Keratinocyte (primary cell): ENCODE measurements at regions not wholly inside any gene's neighbourhood (a gene's known extent, or its start where the extent isn't known, plus 50 kb on each side); places are given as distances from the start of the nearest gene placed in this dataset.
"Not testable (repeated sequence)": the region's sequence is repeated elsewhere in the genome, so short reads cannot be mapped to it uniquely, and the experiment has no call there.

Experiments
- DNase-seq: peaks from one replicate; pipeline ENCODE4 v3.0.0-alpha.2; 2011; ENCODE audit warnings: low read depth, missing footprints, low spot score
- FAIRE-seq: peaks from 2 replicates; lab custom pipeline; 2011; peaks lifted over from hg19 to GRCh38; lab: Jason Lieb, UNC
- H2AFZ ChIP-seq: 2 replicates; pipeline ENCODE4 v1.6.0; 2012; ENCODE audit warnings: low read length, control low read depth, inconsistent platforms; ENCODE audit not compliant: control insufficient read depth
- H3K27ac ChIP-seq: 2 replicates; pipeline ENCODE4 v1.5.1; 2011; ENCODE audit warnings: low read length; ENCODE audit not compliant: control insufficient read depth, insufficient read depth
- H3K27me3 ChIP-seq: 3 replicates; pipeline ENCODE4 v1.6.0; 2011; ENCODE audit warnings: low read length; ENCODE audit not compliant: control insufficient read depth, insufficient read depth; ENCODE audit errors: extremely low read depth
- H3K36me3 ChIP-seq, 2 experiments: 2 replicates in 1 of 2; 3 replicates in 1 of 2; pipeline ENCODE4 v1.5.1; 2011; ENCODE audit warnings: low read length in 2 of 2, mild to moderate bottlenecking in 1 of 2; ENCODE audit not compliant: control insufficient read depth in 2 of 2, insufficient read depth in 2 of 2; ENCODE audit errors: extremely low read depth in 1 of 2
- H3K4me1 ChIP-seq: 3 replicates; pipeline ENCODE4 v1.5.1; 2011; ENCODE audit warnings: low read length; ENCODE audit not compliant: control insufficient read depth, insufficient read depth; ENCODE audit errors: extremely low read depth
- H3K4me2 ChIP-seq: 3 replicates; pipeline ENCODE4 v1.6.0; 2011; ENCODE audit warnings: low read depth, low read length; ENCODE audit not compliant: control insufficient read depth, insufficient read depth; ENCODE audit errors: extremely low read depth
- H3K4me3 ChIP-seq, 3 experiments: fragments of 200-600 bp in 1 of 3; sonication (generic) in 1 of 3; 2 replicates in 2 of 3; 3 replicates in 1 of 3; pipeline ENCODE4 v1.5.1; 2011 to 2016; ENCODE audit warnings: low read length in 3 of 3, mild to moderate bottlenecking in 3 of 3, control low read depth in 2 of 3, inconsistent platforms in 1 of 3, low read depth in 1 of 3, mixed read lengths in 1 of 3, mixed run types in 1 of 3, moderate library complexity in 1 of 3; ENCODE audit not compliant: control insufficient read depth in 2 of 3, insufficient read depth in 2 of 3; ENCODE audit errors: extremely low read depth in 1 of 3
- H3K79me2 ChIP-seq: 2 replicates; pipeline ENCODE4 v1.6.0; 2012; ENCODE audit warnings: low read length; ENCODE audit not compliant: control insufficient read depth, insufficient read depth
- H3K9ac ChIP-seq: 3 replicates; pipeline ENCODE4 v1.6.0; 2011; ENCODE audit warnings: low read length; ENCODE audit not compliant: control insufficient read depth, insufficient read depth; ENCODE audit errors: extremely low read depth
- H3K9me1 ChIP-seq: 3 replicates; pipeline ENCODE4 v1.6.0; 2011; ENCODE audit warnings: low read length; ENCODE audit not compliant: control insufficient read depth, insufficient read depth; ENCODE audit errors: extremely low read depth
- H3K9me3 ChIP-seq: 2 replicates; pipeline ENCODE4 v1.5.1; 2012; ENCODE audit warnings: low read depth, low read length; ENCODE audit not compliant: control insufficient read depth
- H4K20me1 ChIP-seq: 3 replicates; pipeline ENCODE4 v1.6.0; 2011; ENCODE audit warnings: low read length; ENCODE audit not compliant: control insufficient read depth, insufficient read depth; ENCODE audit errors: extremely low read depth
- EZH2 ChIP-seq: IDR thresholded peaks from one replicate; pipeline ENCODE4 v1.6.1; 2012; ENCODE audit warnings: inconsistent platforms, mild to moderate bottlenecking, low read length, moderate library complexity
- dilution Hi-C: fragments of 300-500 bp; cut with MboI; formaldehyde crosslinking; loops from one replicate; pipeline ENCODE4 v1.7.0; 2020; ENCODE audit warnings: low sequenced_read_pairs; ENCODE audit not compliant: extremely low pct_ligation_motif_present
- TF ChIP-seq, protein P1 (sequence below), 3 experiments: IDR thresholded peaks in 1 of 3; conservative IDR thresholded peaks in 1 of 3; optimal IDR thresholded peaks in 1 of 3; 2 replicates in 2 of 3; 3 replicates in 1 of 3; pipeline versions ENCODE3 to v1.5.1; 2011; ENCODE audit warnings: low read length in 3 of 3, mild to moderate bottlenecking in 3 of 3, moderate library complexity in 2 of 3, control low read depth in 1 of 3, inconsistent platforms in 1 of 3; ENCODE audit not compliant: insufficient read depth in 2 of 3; ENCODE audit errors: extremely low read depth in 1 of 3

DNA sequence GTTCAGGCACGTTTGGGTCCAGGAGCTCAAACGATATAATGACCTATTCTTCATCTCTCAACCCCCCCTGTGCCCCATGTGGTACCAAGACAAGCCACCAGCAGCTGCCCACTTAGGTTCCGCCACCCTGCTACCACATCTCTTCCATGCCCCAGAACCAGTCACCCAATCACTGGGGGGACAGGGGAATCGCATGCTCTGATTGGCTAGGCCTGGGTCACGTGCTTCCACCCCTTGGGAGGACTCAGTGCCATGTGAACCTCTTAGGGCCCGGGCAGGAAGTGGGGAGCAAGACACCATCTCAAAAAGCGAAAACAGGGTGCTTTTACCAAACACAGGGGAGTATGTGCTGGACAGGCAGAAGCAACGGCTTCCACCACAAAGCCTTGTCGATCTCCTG, 91.3 kb downstream of the KATNIP start:
- H3K4me1 ChIP-seq, result peaks cover 7% of the 10 kb centered on the region
- dilution Hi-C loops, result no loop called here
- no peak overlapping the region for H3K27ac ChIP-seq
- peaks cover 2% of the 10 kb centered on the region for H4K20me1 ChIP-seq
- H3K27me3 ChIP-seq, result no peaks in the 10 kb centered on the region
- H3K9ac ChIP-seq, result no peak overlapping the region
- H3K79me2 ChIP-seq, result no peaks in the 10 kb centered on the region
- no peak for DNase-seq
- H3K4me3 ChIP-seq, result no peak overlapping the region
- no peak overlapping the region for H3K4me2 ChIP-seq
- no peak overlapping the region for H2AFZ ChIP-seq
- no peak for TF ChIP-seq EZH2
- TF ChIP-seq, protein P1, sequence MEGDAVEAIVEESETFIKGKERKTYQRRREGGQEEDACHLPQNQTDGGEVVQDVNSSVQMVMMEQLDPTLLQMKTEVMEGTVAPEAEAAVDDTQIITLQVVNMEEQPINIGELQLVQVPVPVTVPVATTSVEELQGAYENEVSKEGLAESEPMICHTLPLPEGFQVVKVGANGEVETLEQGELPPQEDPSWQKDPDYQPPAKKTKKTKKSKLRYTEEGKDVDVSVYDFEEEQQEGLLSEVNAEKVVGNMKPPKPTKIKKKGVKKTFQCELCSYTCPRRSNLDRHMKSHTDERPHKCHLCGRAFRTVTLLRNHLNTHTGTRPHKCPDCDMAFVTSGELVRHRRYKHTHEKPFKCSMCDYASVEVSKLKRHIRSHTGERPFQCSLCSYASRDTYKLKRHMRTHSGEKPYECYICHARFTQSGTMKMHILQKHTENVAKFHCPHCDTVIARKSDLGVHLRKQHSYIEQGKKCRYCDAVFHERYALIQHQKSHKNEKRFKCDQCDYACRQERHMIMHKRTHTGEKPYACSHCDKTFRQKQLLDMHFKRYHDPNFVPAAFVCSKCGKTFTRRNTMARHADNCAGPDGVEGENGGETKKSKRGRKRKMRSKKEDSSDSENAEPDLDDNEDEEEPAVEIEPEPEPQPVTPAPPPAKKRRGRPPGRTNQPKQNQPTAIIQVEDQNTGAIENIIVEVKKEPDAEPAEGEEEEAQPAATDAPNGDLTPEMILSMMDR (optimal IDR thresholded peaks at IDR 0.05 in 1 of 3, IDR thresholded peaks at IDR 0.05 in 1 of 3, conservative IDR thresholded peaks at IDR 0.05 in 1 of 3; ENCODE audit: extremely low read depth in 1 of 3, insufficient read depth in 2 of 3, low read length in 3 of 3), result no peak
- H3K9me3 ChIP-seq, result no peaks in the 10 kb centered on the region
- no peak for FAIRE-seq
- H3K9me1 ChIP-seq, result no peaks in the 10 kb centered on the region
- peaks cover 0 to 6% of the 10 kb centered on the region in 2 experiments for H3K36me3 ChIP-seq

DNA sequence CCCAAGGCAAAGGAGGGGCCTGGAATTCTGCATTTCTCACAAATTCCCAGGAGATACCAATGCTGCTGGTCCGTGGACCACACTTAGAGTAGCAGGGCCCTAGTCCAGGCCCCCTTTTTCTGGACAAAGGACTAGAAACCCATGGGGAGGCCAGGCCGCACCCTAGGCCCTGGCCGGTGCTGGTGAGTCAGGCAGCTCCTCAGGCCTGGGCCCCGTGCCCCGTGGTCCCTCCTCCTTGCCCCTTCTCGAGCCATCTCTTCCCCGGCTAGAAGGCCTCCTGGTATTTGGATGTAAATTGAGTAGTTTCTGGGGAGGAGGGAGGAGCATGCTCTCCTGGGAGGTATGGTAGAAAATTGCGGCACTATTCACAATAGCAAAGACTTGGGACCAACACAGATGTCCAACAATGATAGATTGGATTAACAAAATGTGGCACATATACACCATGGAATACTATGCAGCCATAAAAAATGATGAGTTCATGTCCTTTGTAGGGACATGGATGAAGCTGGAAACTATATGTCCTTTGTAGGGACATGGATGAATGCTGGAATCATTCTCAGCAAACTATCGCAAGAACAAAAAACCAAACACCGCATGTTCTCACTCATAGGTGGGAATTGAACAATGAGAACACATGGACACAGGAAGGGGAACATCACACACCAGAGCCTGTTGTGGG, 91.9 kb downstream of the KATNIP start:
- dilution Hi-C loops, H3K4me3 ChIP-seq, H3K27me3 ChIP-seq, H3K9me3 ChIP-seq, H2AFZ ChIP-seq, H3K4me2 ChIP-seq, H3K9me1 ChIP-seq, H3K4me1 ChIP-seq, H4K20me1 ChIP-seq, H3K36me3 ChIP-seq, DNase-seq, H3K79me2 ChIP-seq, H3K9ac ChIP-seq, FAIRE-seq, H3K27ac ChIP-seq: not testable (repeated sequence)

DNA sequence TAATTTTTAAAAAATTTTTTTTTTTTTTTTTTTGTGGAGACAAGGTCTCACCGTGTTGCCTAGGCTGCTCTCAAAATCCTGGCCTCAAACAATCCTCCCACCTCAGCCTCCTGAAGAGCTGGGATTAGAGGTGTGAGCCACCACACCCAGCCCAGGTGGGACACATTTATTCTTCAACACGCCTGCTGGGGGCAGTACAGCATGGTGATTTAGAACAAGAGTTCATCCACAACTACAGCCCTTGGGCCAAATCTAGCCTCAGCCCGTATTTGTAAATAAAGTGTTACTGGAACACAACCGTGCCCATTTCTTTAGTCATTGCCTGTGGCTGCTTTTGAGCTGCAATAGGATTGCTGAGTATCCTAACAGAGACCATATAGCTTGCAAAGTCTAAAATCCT, 92.8 kb downstream of the KATNIP start:
- Histone ChIP-seq H3K9me1 (no peaks in the 10 kb centered on the region), H3K4me2 (no peak overlapping the region), H4K20me1 (peaks cover 2% of the 10 kb centered on the region), H3K27me3 (no peaks in the 10 kb centered on the region), H3K36me3 (peaks cover 0 to 7% of the 10 kb centered on the region in 2 experiments), H3K9me3 (no peaks in the 10 kb centered on the region), H3K9ac (no peak overlapping the region), H3K27ac (no peak overlapping the region), H2AFZ (no peak overlapping the region), H3K79me2 (no peaks in the 10 kb centered on the region), H3K4me3 (no peak overlapping the region), H3K4me1 (peaks cover 9% of the 10 kb centered on the region)
- no peak for DNase-seq
- no peak for FAIRE-seq
- TF ChIP-seq, protein P1 (optimal IDR thresholded peaks at IDR 0.05 in 1 of 3, IDR thresholded peaks at IDR 0.05 in 1 of 3, conservative IDR thresholded peaks at IDR 0.05 in 1 of 3; ENCODE audit: extremely low read depth in 1 of 3, insufficient read depth in 2 of 3, low read length in 3 of 3), result peak; percentile 22 to 55 (median 26)
- no peak for TF ChIP-seq EZH2
- dilution Hi-C loops, result no loop called here
